GM18951 (cell line): ENCODE measurements at regions not wholly inside any gene's neighbourhood (a gene's known extent, or its start where the extent isn't known, plus 50 kb on each side); places are given as distances from the start of the nearest gene placed in this dataset.

Source experiments
- POLR2A ChIP-seq: IDR thresholded peaks from 4 replicates; pipeline ENCODE4 v1.6.1; 2011; ENCODE audit warnings: mild to moderate bottlenecking; ENCODE audit not compliant: insufficient read length, insufficient read depth; ENCODE audit errors: extremely low read depth
- in situ Hi-C: fragments of 300-500 bp; cut with MboI; formaldehyde crosslinking; loops from one replicate; pipeline ENCODE4 v1.12.0; 2022; ENCODE audit warnings: low sequenced_read_pairs, mixed read lengths, inconsistent platforms; ENCODE audit not compliant: unreplicated experiment

- in situ Hi-C loops: no loop called here
- TF ChIP-seq POLR2A: no peak
These were observed 138.4 kb upstream of the RARB start for GRCh38 chr3:25289663-25290062.

DNA sequence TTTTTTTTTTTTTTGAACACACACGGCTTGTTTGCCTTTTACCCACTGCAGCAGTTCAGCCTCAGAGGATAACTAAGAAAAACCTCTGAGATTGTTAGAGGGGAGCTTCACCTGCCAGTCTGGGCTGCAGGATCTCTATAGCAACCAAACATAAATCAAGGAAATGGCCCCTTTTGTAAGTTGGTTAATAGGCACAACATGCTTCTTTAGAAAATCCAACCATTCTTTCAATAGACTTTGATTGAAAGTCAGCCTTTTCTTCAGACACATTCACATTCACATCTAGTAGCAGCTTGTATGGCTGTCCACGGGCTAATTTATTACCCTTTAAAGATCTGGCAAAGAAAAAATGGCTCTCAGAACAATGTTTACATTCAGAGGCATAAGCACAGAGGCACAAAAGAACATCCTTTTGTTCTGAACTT lies 136.6 kb upstream of the RARB start:
- no peak for TF ChIP-seq POLR2A
- in situ Hi-C loops: no loop called here

- in situ Hi-C loops: no loop called here
These were observed 136.0 kb upstream of the RARB start for GRCh38 chr3:25292036-25292435.

GRCh38 chr3:25292595-25292994 lies 135.5 kb upstream of the RARB start:
- TF ChIP-seq POLR2A: no peak
- in situ Hi-C loops: no loop called here

More at GRCh38 chr3:25292036-25292435, 136.0 kb upstream of the RARB start:
- TF ChIP-seq POLR2A: no peak

DNA sequence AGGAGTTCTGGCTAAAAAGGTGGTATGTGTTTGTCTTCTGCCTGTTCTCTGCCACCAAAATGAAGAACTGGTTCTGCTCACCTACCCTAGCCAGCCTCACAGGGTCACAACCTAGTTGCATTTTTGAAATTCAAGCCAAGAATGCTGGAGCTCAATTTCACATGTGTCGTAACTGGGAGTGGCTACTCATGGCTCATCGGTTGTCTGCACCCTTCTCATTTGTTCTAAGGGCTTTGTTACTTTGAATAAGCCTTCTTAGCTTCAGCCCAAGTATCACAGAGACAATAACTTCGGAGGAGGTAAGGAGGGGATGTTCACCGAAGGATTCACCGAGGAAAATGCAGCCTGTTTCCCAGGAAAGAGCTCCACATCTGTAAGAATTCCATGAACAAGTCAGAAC lies 134.3 kb upstream of the RARB start:
- in situ Hi-C loops: no loop called here
- TF ChIP-seq POLR2A: no peak

GRCh38 chr3:25294169-25294805 lies 133.8 kb upstream of the RARB start:
- in situ Hi-C loops: no loop called here
- TF ChIP-seq POLR2A: no peak

GRCh38 chr3:25297667-25298585 lies 130.1 kb upstream of the RARB start:
- in situ Hi-C loops: no loop called here
- TF ChIP-seq POLR2A: no peak

GRCh38 chr3:25300141-25300540 lies 127.9 kb upstream of the RARB start:
- TF ChIP-seq POLR2A: no peak
- in situ Hi-C loops: no loop called here

DNA sequence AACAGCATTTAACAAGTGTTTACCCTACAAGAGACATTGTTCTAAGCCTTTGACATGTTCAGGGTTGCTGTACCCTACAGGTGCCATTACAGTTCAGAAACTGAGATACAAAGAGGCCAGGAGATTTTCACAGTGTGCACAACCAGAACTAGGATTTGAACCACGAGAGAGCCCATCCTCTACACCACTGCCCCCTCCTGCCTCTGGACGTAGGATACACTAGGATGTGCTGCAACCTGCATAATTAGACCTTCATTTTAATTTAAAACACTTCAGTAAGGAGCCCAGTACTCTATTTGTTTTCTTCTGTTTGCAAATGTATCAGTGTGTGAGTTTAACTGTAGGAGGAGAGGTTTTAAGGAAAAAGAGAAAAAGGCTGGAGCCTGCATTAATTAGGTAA lies 123.1 kb upstream of the RARB start:
- in situ Hi-C loops: no loop called here
- TF ChIP-seq POLR2A: no peak

DNA sequence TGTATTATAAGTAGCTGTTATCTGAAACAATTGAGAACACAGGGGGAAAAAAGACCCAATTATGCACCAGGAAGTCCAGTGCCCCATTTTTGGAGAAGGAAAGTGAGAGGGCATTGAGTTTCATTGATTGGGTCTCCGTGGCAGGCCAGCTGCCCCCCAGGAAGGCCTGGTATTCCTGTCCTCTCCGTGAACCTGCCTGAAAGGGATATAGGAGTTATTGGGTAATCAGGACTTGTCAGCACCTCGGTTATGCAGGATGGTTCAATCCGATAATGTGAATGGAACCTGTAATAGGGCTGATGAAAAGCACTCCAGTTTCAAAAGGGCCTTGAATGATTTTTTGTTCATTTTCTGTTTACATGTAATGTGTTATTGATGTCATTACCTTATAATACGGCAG lies 122.0 kb upstream of the RARB start:
- no peak for TF ChIP-seq POLR2A
- in situ Hi-C loops: no loop called here

- TF ChIP-seq POLR2A: no peak
- in situ Hi-C loops: no loop called here
These were observed 121.4 kb upstream of the RARB start for GRCh38 chr3:25306705-25307104.

- in situ Hi-C loops: no loop called here
- TF ChIP-seq POLR2A: no peak
These were observed 114.8 kb upstream of the RARB start for GRCh38 chr3:25313286-25313685.

GRCh38 chr3:25324954-25325655 lies 103.0 kb upstream of the RARB start:
- in situ Hi-C loops: no loop called here
- no peak for TF ChIP-seq POLR2A

- TF ChIP-seq POLR2A: no peak
- in situ Hi-C loops: no loop called here
These were observed 92.7 kb upstream of the RARB start for GRCh38 chr3:25335356-25335755.

- in situ Hi-C loops: no loop called here
- TF ChIP-seq POLR2A: no peak
These were observed 89.8 kb upstream of the RARB start for GRCh38 chr3:25338158-25338725.
